ENCODE measurements at regions not wholly inside any gene's neighbourhood (a gene's known extent, or its start where the extent isn't known, plus 50 kb on each side); places are given as distances from the start of the nearest gene placed in this dataset.

DNA sequence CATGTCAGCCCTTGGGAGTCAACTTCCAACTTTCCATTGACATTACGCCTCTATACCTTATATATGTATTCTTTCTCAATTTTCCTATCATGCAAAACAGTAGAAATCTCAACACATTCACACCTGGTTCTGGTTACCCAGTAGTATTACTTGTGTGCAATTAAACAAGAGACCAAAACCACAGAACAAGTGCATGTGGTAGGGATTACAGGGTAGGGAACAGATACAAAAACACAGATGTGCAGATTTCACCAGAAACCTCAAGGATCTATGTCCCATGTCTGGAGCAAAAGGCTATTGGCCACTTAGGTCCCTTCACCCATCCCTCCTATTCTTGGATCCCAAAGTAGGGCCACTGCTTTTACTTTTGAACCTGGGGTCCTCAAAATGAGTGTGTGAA lies 143.6 kb upstream of the ZCCHC13 start:
- 89 to 93% methylated on average over 1 of the region's 1 CpG for WGBS, 2 donors

DNA sequence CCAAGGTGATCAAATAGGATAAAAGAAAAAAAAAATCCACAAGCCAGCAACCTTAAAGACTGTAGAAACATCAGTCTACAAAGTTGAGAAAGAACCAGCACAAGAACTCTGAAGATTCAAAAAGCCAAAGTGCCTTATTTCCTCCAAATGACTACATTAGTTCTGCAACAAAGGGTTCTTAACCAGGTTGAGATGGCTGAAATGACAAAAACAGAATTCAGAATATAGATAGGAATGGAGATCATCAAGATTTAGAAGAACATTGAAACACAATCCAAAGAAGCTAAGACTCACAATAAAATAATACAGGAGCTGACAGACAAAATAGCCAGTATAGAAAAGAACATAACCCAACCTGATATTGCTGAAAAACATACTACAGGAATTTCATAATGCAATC lies 156.5 kb upstream of the ZCCHC13 start:
- Histone ChIP-seq H3K27ac (no peak overlapping the region), H3K4me3 (no peak overlapping the region), H3K4me1 (no peaks in the 10 kb centered on the region), H3K9me3 (no peaks in the 10 kb centered on the region), H3K36me3 (ENCODE audit: low read depth, missing control alignments) (no peaks in the 10 kb centered on the region), H3K27me3 (no peaks in the 10 kb centered on the region)
- no peak for TF ChIP-seq POLR2A (IDR thresholded peaks at IDR 0.05)
- TF ChIP-seq, protein P1, sequence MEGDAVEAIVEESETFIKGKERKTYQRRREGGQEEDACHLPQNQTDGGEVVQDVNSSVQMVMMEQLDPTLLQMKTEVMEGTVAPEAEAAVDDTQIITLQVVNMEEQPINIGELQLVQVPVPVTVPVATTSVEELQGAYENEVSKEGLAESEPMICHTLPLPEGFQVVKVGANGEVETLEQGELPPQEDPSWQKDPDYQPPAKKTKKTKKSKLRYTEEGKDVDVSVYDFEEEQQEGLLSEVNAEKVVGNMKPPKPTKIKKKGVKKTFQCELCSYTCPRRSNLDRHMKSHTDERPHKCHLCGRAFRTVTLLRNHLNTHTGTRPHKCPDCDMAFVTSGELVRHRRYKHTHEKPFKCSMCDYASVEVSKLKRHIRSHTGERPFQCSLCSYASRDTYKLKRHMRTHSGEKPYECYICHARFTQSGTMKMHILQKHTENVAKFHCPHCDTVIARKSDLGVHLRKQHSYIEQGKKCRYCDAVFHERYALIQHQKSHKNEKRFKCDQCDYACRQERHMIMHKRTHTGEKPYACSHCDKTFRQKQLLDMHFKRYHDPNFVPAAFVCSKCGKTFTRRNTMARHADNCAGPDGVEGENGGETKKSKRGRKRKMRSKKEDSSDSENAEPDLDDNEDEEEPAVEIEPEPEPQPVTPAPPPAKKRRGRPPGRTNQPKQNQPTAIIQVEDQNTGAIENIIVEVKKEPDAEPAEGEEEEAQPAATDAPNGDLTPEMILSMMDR (IDR thresholded peaks at IDR 0.05): no peak
- intact Hi-C loops (cut with DNase I; ENCODE audit: low total_unique reads): no loop called here
- DNase-seq: no peak

More for the DNA sequence above, 143.6 kb upstream of the ZCCHC13 start:
- Histone ChIP-seq H3K9me3 (no peaks in the 10 kb centered on the region), H3K27me3 (no peaks in the 10 kb centered on the region), H3K27ac (no peak overlapping the region), H3K4me1 (no peaks in the 10 kb centered on the region), H3K4me3 (no peak overlapping the region), H3K36me3 (ENCODE audit: low read depth, missing control alignments) (no peaks in the 10 kb centered on the region)
- intact Hi-C loops (cut with DNase I; ENCODE audit: low total_unique reads): no loop called here
- no peak for DNase-seq
- TF ChIP-seq, protein P1 (IDR thresholded peaks at IDR 0.05): no peak
- no peak for TF ChIP-seq POLR2A (IDR thresholded peaks at IDR 0.05)

GRCh38 chrX:74138943-74139342 lies 165.0 kb upstream of the ZCCHC13 start:
- H3K27ac ChIP-seq: no peak overlapping the region
- H3K27me3 ChIP-seq: no peaks in the 10 kb centered on the region
- no peaks in the 10 kb centered on the region for H3K36me3 ChIP-seq (ENCODE audit: low read depth, missing control alignments)
- TF ChIP-seq, protein P1 (IDR thresholded peaks at IDR 0.05): no peak
- no peak for TF ChIP-seq POLR2A (IDR thresholded peaks at IDR 0.05)
- no peak for DNase-seq
- no peaks in the 10 kb centered on the region for H3K9me3 ChIP-seq
- H3K4me3 ChIP-seq: no peak overlapping the region
- intact Hi-C loops (cut with DNase I; ENCODE audit: low total_unique reads): no loop called here
- H3K4me1 ChIP-seq: no peaks in the 10 kb centered on the region

GRCh38 chrX:74133156-74133796 lies 170.7 kb upstream of the ZCCHC13 start:
- Histone ChIP-seq H3K27me3 (no peaks in the 10 kb centered on the region), H3K27ac (no peak overlapping the region), H3K4me1 (no peaks in the 10 kb centered on the region), H3K36me3 (ENCODE audit: low read depth, missing control alignments) (no peaks in the 10 kb centered on the region), H3K9me3 (no peaks in the 10 kb centered on the region), H3K4me3 (no peak overlapping the region)
- WGBS, 2 donors: 30 to 39% methylated on average over 3 to 5 of the region's 5 CpGs
- peak; percentile 18 for DNase-seq
- intact Hi-C loops (cut with DNase I; ENCODE audit: low total_unique reads): no loop called here
- TF ChIP-seq, protein P1 (IDR thresholded peaks at IDR 0.05): peak; percentile 37 to 59 (median 51)
- TF ChIP-seq POLR2A (IDR thresholded peaks at IDR 0.05): no peak

DNA sequence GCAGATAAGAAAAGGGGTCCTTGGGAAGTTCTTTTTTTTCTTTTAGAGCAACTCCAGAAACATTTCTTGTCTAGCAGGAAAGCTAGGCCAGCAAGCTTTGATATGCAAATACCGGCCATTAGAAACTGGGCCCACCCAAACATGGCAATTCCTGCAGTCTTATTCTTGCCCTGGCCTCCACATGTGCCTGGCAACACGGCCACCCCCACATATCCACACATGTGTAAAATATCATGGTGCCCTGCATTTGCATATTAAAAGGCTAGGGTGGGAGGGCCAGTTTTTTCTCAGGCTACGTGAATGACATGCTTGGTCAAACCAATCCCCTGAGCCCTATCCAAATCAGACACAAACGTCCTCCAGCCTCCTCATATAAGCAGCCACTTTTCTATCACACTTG lies 171.7 kb upstream of the ZCCHC13 start:
- TF ChIP-seq, protein P1 (IDR thresholded peaks at IDR 0.05): no peak
- no peak for TF ChIP-seq POLR2A (IDR thresholded peaks at IDR 0.05)
- intact Hi-C loops (cut with DNase I; ENCODE audit: low total_unique reads): no loop called here
- Histone ChIP-seq H3K4me3 (no peak overlapping the region), H3K27ac (no peak overlapping the region), H3K27me3 (no peaks in the 10 kb centered on the region), H3K36me3 (ENCODE audit: low read depth, missing control alignments) (no peaks in the 10 kb centered on the region), H3K4me1 (no peaks in the 10 kb centered on the region), H3K9me3 (no peaks in the 10 kb centered on the region)
- 81% methylated on average over 4 of the region's 4 CpGs for WGBS, 2 donors
- DNase-seq: no peak

Data from testis (tissue), 2 donors.